CD4-positive, alpha-beta T cell (primary cell): ENCODE measurements at regions not wholly inside any gene's neighbourhood (a gene's known extent, or its start where the extent isn't known, plus 50 kb on each side); places are given as distances from the start of the nearest gene placed in this dataset.

ENCODE experiments used
- ATAC-seq: fragments of 200-7000 bp; cut with Tn5 transposase; one replicate; pipeline ENCODE4 v1.10.0; 2022; ENCODE audit warnings: mild to moderate bottlenecking; ENCODE audit not compliant: poor library complexity
- CTCF ChIA-PET: fragments of 350-600 bp; sonication (Branson Sonifier 250); formaldehyde crosslinking; loops from one replicate; lab custom pipeline; 2021; ENCODE audit warnings: antibody characterized with exemption, inconsistent platforms; lab: Charles Lee
- POLR2A ChIA-PET: fragments of 350-600 bp; sonication (Branson Sonifier 250); formaldehyde crosslinking; loops from one replicate; lab custom pipeline; 2021; ENCODE audit warnings: antibody characterized with exemption, inconsistent platforms; lab: Charles Lee
- DNase-seq, 14 experiments: peaks; one replicate each; pipeline ENCODE4 v3.0.0-alpha.2; 2013 to 2020; ENCODE audit warnings: mixed read lengths in 2 of 14
- H3K27ac ChIP-seq, 2 donors: one replicate each; pipeline versions ENCODE4 v1.5.1 to v1.7.0; 2013; ENCODE audit warnings: low read length in 2 of 2, low read depth in 1 of 2, mild to moderate bottlenecking in 1 of 2
- H3K27me3 ChIP-seq, 2 experiments: 1 replicate in 1 of 2; 2 replicates in 1 of 2; pipeline versions ENCODE4 v1.6.1 to v1.7.0; 2013; ENCODE audit warnings: low read length in 2 of 2, control low read depth in 1 of 2, mild to moderate bottlenecking in 1 of 2, moderate library complexity in 1 of 2; ENCODE audit not compliant: insufficient read depth in 2 of 2, control insufficient read depth in 1 of 2
- H3K36me3 ChIP-seq: one replicate; pipeline ENCODE4 v1.6.1; 2013; ENCODE audit warnings: low read length, control low read depth; ENCODE audit not compliant: insufficient read depth
- H3K4me1 ChIP-seq: one replicate; pipeline ENCODE4 v1.6.1; 2013; ENCODE audit warnings: low read length, control low read depth; ENCODE audit not compliant: insufficient read depth
- H3K4me3 ChIP-seq: one replicate; pipeline ENCODE4 v1.5.1; 2013; ENCODE audit warnings: mild to moderate bottlenecking, low read length, moderate library complexity
- H3K9me3 ChIP-seq, 2 experiments: 1 replicate in 1 of 2; 2 replicates in 1 of 2; pipeline versions ENCODE4 v1.6.1 to v1.7.0; 2013; ENCODE audit warnings: low read length in 2 of 2, mild to moderate bottlenecking in 2 of 2, control low read depth in 1 of 2, moderate library complexity in 1 of 2; ENCODE audit not compliant: control insufficient read depth in 1 of 2, insufficient read depth in 1 of 2
- H3K27ac Mint-ChIP-seq: one replicate; pipeline ENCODE4 v1.8.0; 2020; ENCODE audit warnings: mixed read lengths
- H3K27me3 Mint-ChIP-seq: one replicate; pipeline ENCODE4 v1.8.0; 2021; ENCODE audit warnings: mixed read lengths
- H3K36me3 Mint-ChIP-seq: one replicate; pipeline ENCODE4 v1.8.0; 2021; ENCODE audit warnings: low read depth, mixed read lengths
- H3K4me1 Mint-ChIP-seq: one replicate; pipeline ENCODE4 v1.8.0; 2021; ENCODE audit warnings: low read depth, mixed read lengths
- H3K4me3 Mint-ChIP-seq: one replicate; pipeline ENCODE4 v1.8.0; 2020; ENCODE audit warnings: mild to moderate bottlenecking, mixed read lengths
- H3K9me3 Mint-ChIP-seq: one replicate; pipeline ENCODE4 v1.8.0; 2020; ENCODE audit warnings: mixed read lengths
- CTCF ChIP-seq: fragments of 200-600 bp; IDR thresholded peaks from one replicate; pipeline ENCODE4 v1.8.0; 2022; ENCODE audit warnings: antibody characterized with exemption, mild to moderate bottlenecking
- intact Hi-C, 2 experiments: fragments of 100-400 bp; cut with DNase I in 1 of 2; cut with micrococcal nuclease in 1 of 2; formaldehyde crosslinking; loops; one replicate each; pipeline versions ENCODE4 v1.15.1 to v1.9.0; 2023 to 2025; cut with DNase I, micrococcal nuclease

- ChIA-PET CTCF (no interaction called here), POLR2A (no interaction called here)
- Histone ChIP-seq H3K27ac (no peak overlapping the region), H3K9me3 (peaks cover 0 to 4% of the 10 kb centered on the region in 2 experiments), H3K36me3 (no peaks in the 10 kb centered on the region), H3K27me3 (peaks cover 0 to 2% of the 10 kb centered on the region in 2 experiments), H3K4me1 (no peaks in the 10 kb centered on the region), H3K4me3 (no peak overlapping the region)
- Mint-ChIP-seq H3K9me3 (no peaks in the 10 kb centered on the region), H3K27me3 (peaks cover 4% of the 10 kb centered on the region), H3K36me3 (no peaks in the 10 kb centered on the region), H3K4me3 (no peak overlapping the region), H3K27ac (no peak overlapping the region), H3K4me1 (no peaks in the 10 kb centered on the region)
- DNase-seq (no peak), ATAC-seq (no peak)
- intact Hi-C loops: no loop called here
- TF ChIP-seq CTCF: no peak
These were observed 232.3 kb upstream of the DTNBP1 start for GRCh38 chr6:15894973-15895725.

GRCh38 chr6:15893556-15894253, 230.9 kb upstream of the DTNBP1 start:
- intact Hi-C loops: no loop called here
- ChIA-PET POLR2A (no interaction called here), CTCF (no interaction called here)
- H3K27ac ChIP-seq: no peak overlapping the region
- no peak for TF ChIP-seq CTCF
- no peak overlapping the region for H3K4me3 ChIP-seq
- no peaks in the 10 kb centered on the region for H3K9me3 Mint-ChIP-seq
- H3K27me3 Mint-ChIP-seq: peaks cover 4% of the 10 kb centered on the region
- no peak for DNase-seq
- H3K27ac Mint-ChIP-seq: no peak overlapping the region
- no peaks in the 10 kb centered on the region for H3K4me1 ChIP-seq
- no peaks in the 10 kb centered on the region for H3K36me3 Mint-ChIP-seq
- H3K27me3 ChIP-seq: peaks cover 0 to 2% of the 10 kb centered on the region in 2 experiments
- no peaks in the 10 kb centered on the region for H3K36me3 ChIP-seq
- H3K9me3 ChIP-seq: peaks cover 0 to 4% of the 10 kb centered on the region in 2 experiments
- H3K4me3 Mint-ChIP-seq: no peak overlapping the region
- H3K4me1 Mint-ChIP-seq: no peaks in the 10 kb centered on the region
- no peak for ATAC-seq

- ATAC-seq (no peak), DNase-seq (no peak)
- intact Hi-C loops: no loop called here
- peaks cover 5% of the 10 kb centered on the region for H3K4me1 Mint-ChIP-seq
- H3K4me3 Mint-ChIP-seq: no peak overlapping the region
- Histone ChIP-seq H3K4me1 (no peaks in the 10 kb centered on the region), H3K9me3 (peaks cover 0 to 4% of the 10 kb centered on the region in 2 experiments), H3K36me3 (no peaks in the 10 kb centered on the region), H3K27me3 (peaks cover 0 to 2% of the 10 kb centered on the region in 2 experiments), H3K4me3 (no peak overlapping the region), H3K27ac (no peak overlapping the region)
- no peak overlapping the region for H3K27ac Mint-ChIP-seq
- H3K27me3 Mint-ChIP-seq: peaks cover 4% of the 10 kb centered on the region
- no peaks in the 10 kb centered on the region for H3K9me3 Mint-ChIP-seq
- H3K36me3 Mint-ChIP-seq: no peaks in the 10 kb centered on the region
- ChIA-PET CTCF (no interaction called here), POLR2A (no interaction called here)
- TF ChIP-seq CTCF: no peak
These were observed 229.5 kb upstream of the DTNBP1 start for GRCh38 chr6:15892369-15892768.
